Psoas muscle (tissue), 7 donors: ENCODE measurements at regions not wholly inside any gene's neighbourhood (a gene's known extent, or its start where the extent isn't known, plus 50 kb on each side); places are given as distances from the start of the nearest gene placed in this dataset.

Source experiments
- ATAC-seq, 4 donors: fragments of 200-7000 bp; cut with Tn5 transposase; one replicate each; pipeline ENCODE4 v1.9.1; 2020; ENCODE audit warnings: moderate library complexity in 3 of 4, mild to moderate bottlenecking in 2 of 4
- DNase-seq, 2 donors: peaks; one replicate each; pipeline ENCODE4 v3.0.0-alpha.2; 2020
- H3K27ac ChIP-seq: fragments of 200-600 bp; one replicate; pipeline ENCODE4 v1.8.0; 2022
- H3K27me3 ChIP-seq, 3 donors: fragments of 200-600 bp in 1 of 3; one replicate each; pipeline versions ENCODE4 v1.6.1 to v1.8.0; 2013 to 2022; ENCODE audit warnings: low read length in 2 of 3, mild to moderate bottlenecking in 2 of 3, moderate library complexity in 1 of 3; ENCODE audit not compliant: insufficient read depth in 3 of 3
- H3K36me3 ChIP-seq, 2 donors: fragments of 200-600 bp in 1 of 2; one replicate each; pipeline versions ENCODE4 v1.6.1 to v1.8.0; 2013 to 2022; ENCODE audit warnings: low read depth in 1 of 2, mild to moderate bottlenecking in 1 of 2, moderate library complexity in 1 of 2; ENCODE audit not compliant: insufficient read depth in 1 of 2
- H3K4me1 ChIP-seq: fragments of 200-600 bp; one replicate; pipeline ENCODE4 v1.8.0; 2022
- H3K4me3 ChIP-seq: fragments of 200-600 bp; one replicate; pipeline ENCODE4 v1.8.0; 2022; ENCODE audit warnings: mild to moderate bottlenecking
- H3K9me3 ChIP-seq: fragments of 200-600 bp; one replicate; pipeline ENCODE4 v1.8.0; 2022
- WGBS, 3 donors: extraction: QIAGEN DNeasy Blood & Tissue Kit; methylation state at CpG; one replicate each; pipeline versions ENCODE4 v1.1.6 to v1.1.7; 2013; 5-methylcytosine and 5-hydroxymethylcytosine counted together
- intact Hi-C, 2 donors: fragments of 100-400 bp; cut with DNase I; formaldehyde crosslinking; loops; one replicate each; pipeline versions ENCODE4 v1.11.0 to v1.14.2; 2022
- TF ChIP-seq, protein P1 (sequence below): fragments of 200-600 bp; IDR thresholded peaks from one replicate; pipeline ENCODE4 v1.8.0; 2022; ENCODE audit warnings: antibody characterized with exemption
- donor health status: healthy with polysubstance abuse.
- donor health status: DM: no; HTN: no; CAD: no; lungs with moderate emphysema.
- donor health status: Bipolar disorder and iron deficiency.
- donor health status: healthy.
- donor health status: DM: yes; HTN: yes; CAD: no.
- donor health status: DM: no; HTN: no; CAD: no.
- donor health status: DM: yes; HTN: yes; CAD: no.

DNA sequence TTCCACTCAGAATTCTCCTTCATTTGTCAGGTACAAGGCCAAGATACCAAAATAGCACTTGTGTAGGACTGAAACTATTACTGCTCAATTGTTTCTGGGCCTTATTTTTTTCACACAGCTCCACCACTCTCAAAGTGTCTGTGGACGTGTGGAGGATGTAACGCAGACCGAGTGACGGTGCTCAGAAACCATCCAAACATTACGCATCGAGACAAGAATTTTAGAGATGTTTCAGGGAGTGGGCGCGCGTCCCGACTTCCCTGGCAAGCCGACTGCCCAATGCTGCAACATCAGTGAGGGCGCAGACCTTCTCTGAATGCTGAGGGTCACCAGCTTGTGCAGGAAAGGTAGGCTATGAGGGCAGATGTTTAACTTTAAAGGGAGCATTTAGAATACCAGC, 108.4 kb downstream of the GATA6 start:
- TF ChIP-seq, protein P1, sequence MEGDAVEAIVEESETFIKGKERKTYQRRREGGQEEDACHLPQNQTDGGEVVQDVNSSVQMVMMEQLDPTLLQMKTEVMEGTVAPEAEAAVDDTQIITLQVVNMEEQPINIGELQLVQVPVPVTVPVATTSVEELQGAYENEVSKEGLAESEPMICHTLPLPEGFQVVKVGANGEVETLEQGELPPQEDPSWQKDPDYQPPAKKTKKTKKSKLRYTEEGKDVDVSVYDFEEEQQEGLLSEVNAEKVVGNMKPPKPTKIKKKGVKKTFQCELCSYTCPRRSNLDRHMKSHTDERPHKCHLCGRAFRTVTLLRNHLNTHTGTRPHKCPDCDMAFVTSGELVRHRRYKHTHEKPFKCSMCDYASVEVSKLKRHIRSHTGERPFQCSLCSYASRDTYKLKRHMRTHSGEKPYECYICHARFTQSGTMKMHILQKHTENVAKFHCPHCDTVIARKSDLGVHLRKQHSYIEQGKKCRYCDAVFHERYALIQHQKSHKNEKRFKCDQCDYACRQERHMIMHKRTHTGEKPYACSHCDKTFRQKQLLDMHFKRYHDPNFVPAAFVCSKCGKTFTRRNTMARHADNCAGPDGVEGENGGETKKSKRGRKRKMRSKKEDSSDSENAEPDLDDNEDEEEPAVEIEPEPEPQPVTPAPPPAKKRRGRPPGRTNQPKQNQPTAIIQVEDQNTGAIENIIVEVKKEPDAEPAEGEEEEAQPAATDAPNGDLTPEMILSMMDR: no peak
- Histone ChIP-seq H3K4me1 (no peaks in the 10 kb centered on the region), H3K4me3 (no peak overlapping the region), H3K27ac (no peak overlapping the region), H3K36me3 (no peaks in the 10 kb centered on the region), H3K9me3 (no peaks in the 10 kb centered on the region), H3K27me3 (peaks cover 0 to 2% (median 0%) of the 10 kb centered on the region in 3 donors)
- WGBS, 3 donors: 91 to 92% (median 91%) methylated on average over 12 of the region's 12 CpGs
- ATAC-seq (no peak), DNase-seq (no peak)
- intact Hi-C loops: no loop called here

DNA sequence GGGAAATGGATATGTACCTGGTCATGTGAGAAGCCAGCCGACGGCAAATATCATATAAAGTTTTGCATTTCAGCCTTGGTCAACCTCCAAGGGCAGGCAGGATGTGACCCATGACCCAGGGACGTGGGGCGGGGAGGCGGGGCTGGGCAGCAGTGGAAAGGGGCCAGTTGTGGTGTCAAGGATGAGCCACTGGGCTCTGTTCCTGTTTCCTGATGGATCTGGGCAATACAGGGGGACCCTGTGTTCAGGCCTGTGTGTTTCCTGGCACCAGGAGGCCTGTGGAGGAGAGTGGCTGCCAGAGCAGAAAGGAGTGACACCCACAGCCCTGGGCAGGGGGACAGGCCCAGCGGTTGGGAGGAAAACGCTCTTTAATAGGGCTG, 106.9 kb downstream of the GATA6 start:
- H3K36me3 ChIP-seq: no peaks in the 10 kb centered on the region
- no peaks in the 10 kb centered on the region for H3K9me3 ChIP-seq
- WGBS, 3 donors: 67 to 69% (median 68%) methylated on average over 7 of the region's 7 CpGs
- H3K27me3 ChIP-seq: peaks cover 0 to 2% (median 0%) of the 10 kb centered on the region in 3 donors
- H3K4me1 ChIP-seq: no peaks in the 10 kb centered on the region
- intact Hi-C loops: no loop called here
- DNase-seq: no peak
- no peak for ATAC-seq
- no peak overlapping the region for H3K4me3 ChIP-seq
- H3K27ac ChIP-seq: no peak overlapping the region
- TF ChIP-seq, protein P1: no peak

GRCh38 chr18:22275706-22276333, 106.4 kb downstream of the GATA6 start:
- H3K27ac ChIP-seq: no peak overlapping the region
- H3K27me3 ChIP-seq: peaks cover 0 to 2% (median 0%) of the 10 kb centered on the region in 3 donors
- TF ChIP-seq, protein P1: no peak
- no peaks in the 10 kb centered on the region for H3K36me3 ChIP-seq
- ATAC-seq: no peak
- intact Hi-C loops: no loop called here
- no peaks in the 10 kb centered on the region for H3K9me3 ChIP-seq
- WGBS, 3 donors: 56 to 61% (median 60%) methylated on average over 10 to 11 of the region's 11 CpGs
- no peaks in the 10 kb centered on the region for H3K4me1 ChIP-seq
- DNase-seq: no peak
- H3K4me3 ChIP-seq: no peak overlapping the region

DNA sequence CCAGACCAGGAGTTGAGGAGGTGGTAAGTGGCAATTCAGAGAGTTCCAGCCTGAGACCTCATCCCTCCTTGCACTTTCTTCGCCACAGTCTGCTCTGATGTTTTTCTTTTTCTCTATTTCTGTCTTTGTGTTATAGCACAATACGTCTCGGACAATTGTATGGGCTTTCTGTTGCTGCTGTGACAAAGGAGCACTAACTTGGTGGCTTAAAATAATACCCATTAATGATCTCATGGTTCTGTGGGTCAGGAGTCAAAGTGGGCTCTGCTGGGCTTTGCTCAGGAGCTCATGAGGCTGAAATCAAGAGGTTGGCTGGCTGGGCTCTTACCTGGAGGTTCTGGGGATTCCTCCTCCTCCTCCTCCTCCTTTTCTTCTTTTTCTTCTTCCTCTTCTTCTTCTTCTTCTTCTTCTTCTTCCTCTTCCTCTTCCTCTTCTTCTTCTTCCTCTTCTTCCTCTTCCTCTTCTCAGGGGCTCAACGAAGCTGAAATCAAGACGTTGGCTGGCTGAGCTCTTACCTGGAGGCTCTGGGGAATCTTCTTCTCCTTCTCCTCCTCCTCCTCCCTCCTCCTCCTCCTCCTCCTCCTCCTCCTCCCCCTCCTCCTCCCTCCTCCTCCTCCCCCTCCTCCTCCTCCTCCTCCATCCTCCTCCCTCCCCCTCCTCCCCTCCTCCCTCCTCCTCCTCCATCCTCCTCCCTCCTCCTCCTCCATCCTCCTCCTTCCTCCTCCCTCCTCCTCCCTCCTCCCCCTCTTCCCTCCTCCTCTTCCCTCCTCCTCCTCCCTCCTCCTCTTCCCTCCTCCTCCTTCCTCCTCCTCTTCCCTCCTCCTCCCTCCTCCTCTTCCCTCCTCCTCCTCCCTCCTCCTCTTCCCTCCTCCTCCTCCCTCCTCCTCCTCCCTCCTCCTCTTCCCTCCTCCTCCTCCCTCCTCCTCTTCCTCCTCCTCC, 104.0 kb downstream of the GATA6 start:
- no peaks in the 10 kb centered on the region for H3K4me1 ChIP-seq
- no peak overlapping the region for H3K4me3 ChIP-seq
- ATAC-seq (no peak), DNase-seq (no peak)
- peaks cover 0 to 2% (median 0%) of the 10 kb centered on the region in 3 donors for H3K27me3 ChIP-seq
- intact Hi-C loops: no loop called here
- no peak overlapping the region for H3K27ac ChIP-seq
- H3K36me3 ChIP-seq: no peaks in the 10 kb centered on the region
- 86 to 93% (median 86%) methylated on average over 5 of the region's 5 CpGs for WGBS, 3 donors
- TF ChIP-seq, protein P1: no peak
- H3K9me3 ChIP-seq: no peaks in the 10 kb centered on the region
